Left hindlimb (tissue), 1 donor: ENCODE measurements at regions not wholly inside any gene's neighbourhood (a gene's known extent, or its start where the extent isn't known, plus 50 kb on each side); places are given as distances from the start of the nearest gene placed in this dataset.
A peak's percentile ranks its signal among the peaks of the same experiment; 100 is the strongest.

Experiments
- DNase-seq: peaks from one replicate; pipeline ENCODE4 v3.0.0-alpha.2; 2018

DNA sequence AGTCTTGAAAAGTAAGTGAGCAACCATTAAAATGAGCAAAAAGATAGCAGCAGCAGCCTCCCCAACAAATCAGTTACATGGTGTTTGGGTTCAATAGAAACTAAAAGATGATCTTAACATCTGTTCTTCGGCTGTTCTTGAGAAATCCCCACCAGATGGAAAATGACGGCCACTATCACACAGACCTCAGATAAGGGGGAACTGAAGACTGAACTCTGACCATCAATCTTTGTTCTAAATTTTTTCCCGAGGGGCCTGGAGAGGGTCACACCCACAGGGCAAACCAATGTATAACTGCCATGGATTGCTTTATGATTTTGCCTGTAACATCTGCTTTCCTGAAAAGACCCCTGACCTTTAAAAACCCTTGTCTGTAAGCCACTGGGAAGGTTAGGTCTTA, 624.8 kb upstream of the KIRREL3 start:
- no peak for DNase-seq

DNA sequence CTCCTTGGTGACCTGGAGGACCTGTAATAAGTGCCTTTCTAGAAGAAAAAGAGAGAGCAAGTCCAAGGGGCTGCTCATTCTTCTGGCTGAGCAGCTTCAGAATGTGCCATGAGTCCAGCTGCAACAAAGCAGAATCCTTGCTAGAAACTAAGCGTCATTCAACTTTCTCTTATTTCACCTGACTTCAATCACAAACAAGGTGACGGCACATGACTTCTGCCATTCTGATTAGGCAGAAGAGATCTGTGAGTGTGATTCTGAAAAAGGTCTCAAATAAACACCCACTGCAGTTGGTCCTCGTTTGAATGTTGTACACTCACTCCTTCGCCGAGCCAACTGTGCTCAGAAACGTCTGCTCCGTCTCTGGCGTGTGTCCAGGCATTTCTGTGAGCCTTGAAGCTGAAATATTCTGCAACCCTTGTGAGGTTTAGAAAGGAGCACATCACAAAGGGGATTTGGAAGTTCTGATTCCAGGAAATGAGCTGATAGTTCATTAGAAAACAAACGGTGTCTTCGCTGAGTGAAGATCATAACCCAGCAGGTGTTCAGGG, 623.8 kb upstream of the KIRREL3 start:
- DNase-seq: peak; percentile 32

DNA sequence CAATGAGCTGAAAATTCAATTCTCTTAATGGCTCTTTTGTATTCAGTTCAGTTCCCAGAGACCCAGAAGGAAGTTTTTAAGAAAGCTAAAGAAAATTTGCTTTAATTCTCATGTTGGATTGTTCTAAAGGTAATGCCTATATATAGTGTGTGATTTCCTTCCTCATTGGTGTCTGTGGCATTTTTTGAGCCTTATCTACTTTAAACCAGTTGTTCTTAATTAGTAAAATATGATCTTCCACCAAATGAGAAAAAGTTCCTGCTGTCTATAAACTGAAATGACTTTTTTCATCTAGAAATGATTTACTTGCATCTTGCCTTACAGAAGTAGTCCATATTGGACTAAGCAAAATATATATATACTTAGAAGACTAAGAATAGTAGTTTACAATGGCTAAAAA, 622.1 kb upstream of the KIRREL3 start:
- no peak for DNase-seq

- no peak for DNase-seq
These were observed 620.1 kb upstream of the KIRREL3 start for GRCh38 chr11:127620671-127621070.

DNA sequence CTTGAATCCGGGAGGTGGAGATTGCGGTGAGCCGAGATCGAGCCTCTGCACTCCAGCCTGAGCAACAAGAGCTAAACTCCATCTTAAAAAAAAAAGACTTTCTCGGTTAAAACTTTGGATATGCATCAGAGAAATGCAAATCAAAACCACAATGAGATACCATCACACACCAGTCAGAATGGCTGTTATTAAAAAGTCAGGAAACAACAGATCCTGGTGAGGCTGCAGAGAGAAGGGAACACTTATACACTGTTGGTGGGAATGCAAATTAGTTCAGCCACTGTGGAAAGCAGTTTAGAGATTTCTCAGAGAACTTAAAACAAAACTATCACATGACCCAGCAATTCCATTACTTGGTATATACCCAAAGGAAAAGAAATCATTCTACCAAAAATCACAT, 619.4 kb upstream of the KIRREL3 start:
- no peak for DNase-seq

DNA sequence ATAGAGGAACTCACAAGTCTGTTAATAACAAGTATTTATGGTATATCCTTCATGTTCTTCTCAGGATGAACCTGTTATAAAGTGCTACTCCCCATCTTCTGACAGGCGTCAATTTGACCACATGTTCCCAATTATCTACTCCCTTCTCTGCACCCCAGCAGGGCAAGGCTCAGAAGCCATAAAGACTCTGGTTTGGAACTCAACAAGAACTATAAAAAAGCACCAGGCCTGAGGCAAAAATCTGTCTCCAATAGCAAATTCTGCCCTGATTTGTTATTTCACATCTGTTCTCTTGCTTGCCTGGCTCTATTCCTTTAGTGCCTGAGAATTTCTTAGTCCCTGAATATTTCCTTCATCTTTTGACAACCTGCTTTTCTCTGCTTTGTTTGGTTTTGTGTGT, 618.2 kb upstream of the KIRREL3 start:
- no peak for DNase-seq

GRCh38 chr11:127616158-127616557, 615.6 kb upstream of the KIRREL3 start:
- DNase-seq: no peak

GRCh38 chr11:127612607-127613006, 612.0 kb upstream of the KIRREL3 start:
- no peak for DNase-seq

DNA sequence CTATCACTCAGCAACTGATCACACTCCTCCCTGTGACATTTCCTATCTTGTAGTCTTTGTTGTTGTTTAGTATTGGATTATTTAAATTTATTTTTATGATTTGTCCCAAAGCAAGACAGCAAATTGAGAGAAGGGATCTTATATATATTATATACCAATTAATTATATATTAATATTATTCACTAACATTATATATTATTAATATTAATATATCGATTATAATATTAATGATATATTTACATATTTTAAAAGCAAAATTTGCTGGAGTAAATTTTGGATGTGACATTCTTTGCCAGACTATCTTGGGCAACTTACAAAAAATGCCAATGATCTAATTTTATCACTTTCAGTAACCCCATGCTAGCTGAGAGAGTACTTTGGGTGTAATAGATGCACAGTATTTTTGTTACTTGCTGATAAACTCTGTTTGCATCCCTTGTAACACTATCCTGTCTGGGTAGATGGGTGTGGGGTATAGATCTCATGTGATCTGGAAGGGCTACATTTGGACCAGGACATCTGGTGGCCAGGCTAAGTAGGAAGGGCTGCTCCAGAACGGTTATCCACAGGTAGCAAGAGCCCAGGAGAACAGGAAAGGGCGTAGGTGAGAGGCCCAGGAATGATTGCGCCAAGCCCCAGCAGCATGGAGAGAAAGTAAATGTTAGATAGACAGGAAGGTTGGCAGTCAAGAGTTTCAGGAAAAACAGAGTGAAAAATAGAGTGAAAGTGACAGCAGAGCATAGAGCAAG, 608.6 kb upstream of the KIRREL3 start:
- DNase-seq: no peak

DNA sequence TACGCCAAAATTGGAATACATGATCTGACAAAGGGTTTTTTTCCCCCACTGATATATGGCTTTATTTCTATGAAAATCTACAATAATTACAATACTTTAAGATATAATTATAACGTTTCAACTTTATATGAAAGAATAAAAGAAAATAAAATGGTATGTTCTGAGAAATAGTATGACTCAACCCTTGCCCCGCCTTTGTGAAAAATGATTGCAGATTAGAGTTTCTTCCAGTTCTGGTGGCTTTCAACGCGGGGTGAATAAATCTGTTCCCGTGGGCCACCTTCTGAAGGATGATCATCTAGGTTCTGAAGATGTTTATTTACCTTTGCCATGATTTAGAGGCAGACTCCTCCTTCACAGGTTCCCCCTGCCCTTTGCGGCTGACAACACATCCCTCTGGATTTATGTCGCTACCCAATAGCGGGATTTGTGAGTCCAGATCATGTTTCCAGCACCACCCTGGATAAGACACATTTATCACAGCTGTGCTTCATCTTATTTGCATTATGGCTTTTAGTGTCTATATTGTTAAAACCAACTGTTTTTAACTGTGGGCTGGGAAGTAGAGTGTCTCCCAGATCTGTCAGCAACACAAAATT, 607.0 kb upstream of the KIRREL3 start:
- no peak for DNase-seq

DNA sequence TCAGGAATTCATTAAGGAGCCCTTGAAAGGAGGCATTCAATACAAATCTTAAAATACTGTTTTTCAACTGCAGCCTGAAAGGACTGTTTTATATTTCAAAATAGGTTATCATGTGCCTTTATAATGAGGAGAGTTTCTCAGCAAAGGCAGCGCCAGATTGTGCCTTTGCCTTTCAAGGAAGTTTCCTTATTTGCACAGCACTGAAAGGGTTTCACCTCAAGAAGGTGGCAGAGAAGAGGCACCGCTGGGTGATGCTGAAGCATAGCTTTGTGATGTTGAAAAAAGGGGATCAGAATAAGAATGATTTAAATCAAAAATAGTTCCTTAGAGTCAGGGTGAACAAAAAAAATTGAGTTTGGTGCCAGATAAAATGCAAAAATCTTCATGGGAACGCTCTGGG, 601.0 kb upstream of the KIRREL3 start:
- DNase-seq: no peak

- DNase-seq: no peak
These were observed 600.1 kb upstream of the KIRREL3 start for GRCh38 chr11:127600674-127601073.

DNA sequence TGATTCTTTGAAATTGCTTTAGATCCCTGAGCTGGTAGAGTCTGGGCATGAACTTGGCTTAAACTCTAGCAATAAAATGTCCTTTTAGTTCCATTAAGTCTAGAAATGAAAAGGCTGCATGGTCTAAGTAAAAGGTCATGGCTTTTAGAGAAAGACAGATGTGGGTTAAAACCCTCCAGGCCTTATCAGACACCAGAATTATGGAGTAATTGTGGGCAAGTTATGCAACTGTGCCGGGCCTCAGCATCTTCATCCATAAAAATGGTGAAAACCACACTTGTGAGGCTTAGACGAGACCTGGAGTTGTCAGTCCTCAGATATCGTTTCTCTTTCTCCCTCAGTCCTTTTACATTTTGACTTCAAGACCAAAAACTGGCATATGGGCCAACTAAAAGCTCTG, 597.9 kb upstream of the KIRREL3 start:
- no peak for DNase-seq

DNA sequence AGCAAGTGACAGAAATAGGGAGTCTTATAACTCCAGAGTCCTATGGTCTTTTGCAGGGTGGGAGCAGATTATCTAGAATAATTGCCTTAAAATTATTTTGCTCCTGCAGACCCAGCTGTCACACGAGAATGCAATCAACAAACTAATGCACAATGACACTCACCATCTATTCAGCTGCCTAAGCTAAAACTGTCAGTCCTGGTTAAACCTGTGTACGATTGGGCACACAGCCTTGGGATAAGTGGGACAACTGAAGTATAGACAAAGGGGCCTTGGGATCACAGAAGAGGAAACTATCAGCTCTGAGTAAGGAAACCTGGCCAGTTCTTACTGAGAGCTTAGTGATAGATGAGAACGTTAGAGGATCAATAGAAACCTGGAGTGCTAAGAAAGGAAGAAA, 595.9 kb upstream of the KIRREL3 start:
- DNase-seq: no peak

DNA sequence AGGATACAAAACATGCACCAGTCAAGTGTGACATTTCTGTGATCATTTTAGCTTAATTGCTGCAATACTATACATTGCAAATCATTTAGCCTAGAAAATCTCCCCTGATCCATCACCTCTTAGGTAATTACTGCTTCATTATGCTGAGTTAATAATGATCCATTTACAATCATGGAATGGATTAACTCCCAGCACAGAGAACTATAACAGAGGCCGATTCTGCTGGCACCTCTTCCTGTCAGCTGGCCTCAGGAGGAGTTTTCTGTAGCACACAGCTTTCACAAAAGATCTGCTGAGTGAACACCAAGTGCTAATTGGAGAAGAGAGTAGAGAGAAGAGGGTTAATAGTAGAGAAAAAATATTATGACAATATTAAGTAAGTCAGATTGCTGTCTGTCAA, 591.8 kb upstream of the KIRREL3 start:
- no peak for DNase-seq

DNA sequence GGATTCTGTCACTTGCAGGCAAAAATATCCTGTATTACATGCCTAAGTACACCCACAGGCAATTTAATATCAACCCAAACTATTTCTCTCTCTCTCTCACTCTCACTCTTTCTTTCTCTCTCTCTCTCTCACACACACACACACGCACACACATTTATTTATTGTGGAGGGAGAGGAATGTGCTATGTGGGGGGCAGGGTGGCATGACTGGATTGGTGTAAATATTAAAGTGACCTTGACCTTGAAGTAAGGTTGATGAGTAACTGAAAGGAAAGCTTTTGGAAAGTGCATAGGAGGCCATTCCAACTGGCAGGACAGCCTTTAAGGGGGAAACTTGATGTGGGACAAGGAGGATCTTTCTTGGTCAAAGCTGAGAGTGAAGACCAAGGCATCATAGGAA, 589.7 kb upstream of the KIRREL3 start:
- no peak for DNase-seq

- DNase-seq: no peak
These were observed 587.9 kb upstream of the KIRREL3 start for GRCh38 chr11:127588431-127588830.

- DNase-seq: no peak
These were observed 586.9 kb upstream of the KIRREL3 start for GRCh38 chr11:127587511-127587910.

DNA sequence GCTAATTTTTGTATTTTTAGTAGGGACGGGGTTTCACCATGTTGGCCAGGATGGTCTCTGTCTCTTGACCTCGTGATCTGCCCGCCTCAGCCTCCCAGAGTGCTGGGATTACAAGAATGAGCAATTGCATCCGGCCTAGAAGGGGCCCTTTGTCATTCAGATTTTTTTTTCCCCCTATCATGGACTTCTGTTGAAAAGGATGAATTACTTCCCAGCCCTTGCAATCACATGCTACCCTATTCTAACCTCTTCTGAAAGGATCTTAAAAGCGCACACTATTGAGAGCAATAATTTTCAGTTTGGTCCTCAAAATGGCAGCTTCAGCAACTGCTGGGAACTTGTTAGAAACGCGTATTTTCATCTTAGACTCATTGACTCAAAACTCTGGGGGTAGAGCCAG, 575.6 kb upstream of the KIRREL3 start:
- no peak for DNase-seq

GRCh38 chr11:127574478-127574877, 573.9 kb upstream of the KIRREL3 start:
- no peak for DNase-seq

GRCh38 chr11:127568891-127569290, 568.3 kb upstream of the KIRREL3 start:
- DNase-seq: no peak

DNA sequence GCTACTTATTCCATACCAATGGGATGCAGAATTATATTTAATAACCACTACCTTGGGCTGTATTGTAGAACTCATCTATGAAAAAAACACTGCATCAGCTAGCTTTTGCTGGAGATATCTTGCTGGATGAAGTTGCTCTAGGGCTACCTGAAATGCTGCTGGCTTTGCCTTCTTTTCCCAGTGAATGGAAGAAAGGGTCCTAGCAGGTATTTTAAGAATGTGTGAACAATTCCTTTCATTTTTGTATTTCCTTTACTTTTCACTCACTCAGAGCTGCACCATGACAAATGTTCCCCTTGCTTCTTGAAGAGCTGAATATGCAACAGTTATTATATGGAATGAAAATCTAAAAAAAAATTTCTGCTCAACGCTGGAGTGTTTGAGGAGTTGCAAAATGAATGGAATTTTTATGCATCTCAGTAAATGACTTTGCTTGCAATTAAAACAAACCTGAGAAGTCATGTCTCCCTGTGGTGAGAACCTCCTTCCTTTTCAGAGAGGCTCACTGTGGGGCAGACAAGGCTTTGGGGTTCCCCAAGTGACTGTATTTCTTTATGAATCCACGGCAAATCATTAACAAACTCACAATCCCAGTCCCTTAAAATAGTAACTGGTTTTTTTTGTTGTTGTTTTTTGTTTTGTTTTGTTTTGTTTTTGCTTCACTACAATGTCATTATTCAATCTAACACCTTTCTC, 566.8 kb upstream of the KIRREL3 start:
- DNase-seq: no peak

- DNase-seq: peak; percentile 58
These were observed 564.2 kb upstream of the KIRREL3 start for GRCh38 chr11:127564810-127565209.

- DNase-seq: no peak
These were observed 559.4 kb upstream of the KIRREL3 start for GRCh38 chr11:127559978-127560377.
